HG02938 (cell line): ENCODE measurements at regions not wholly inside any gene's neighbourhood (a gene's known extent, or its start where the extent isn't known, plus 50 kb on each side); places are given as distances from the start of the nearest gene placed in this dataset.
"Not testable (repeated sequence)": the region's sequence is repeated elsewhere in the genome, so short reads cannot be mapped to it uniquely, and the experiment has no call there.

Experiments
- ATAC-seq: cut with Tn5 transposase; IDR thresholded peaks from one replicate; pipeline ENCODE4 v1.9.1; 2021; ENCODE audit warnings: mild to moderate bottlenecking, moderate library complexity; ENCODE audit not compliant: unreplicated experiment

DNA sequence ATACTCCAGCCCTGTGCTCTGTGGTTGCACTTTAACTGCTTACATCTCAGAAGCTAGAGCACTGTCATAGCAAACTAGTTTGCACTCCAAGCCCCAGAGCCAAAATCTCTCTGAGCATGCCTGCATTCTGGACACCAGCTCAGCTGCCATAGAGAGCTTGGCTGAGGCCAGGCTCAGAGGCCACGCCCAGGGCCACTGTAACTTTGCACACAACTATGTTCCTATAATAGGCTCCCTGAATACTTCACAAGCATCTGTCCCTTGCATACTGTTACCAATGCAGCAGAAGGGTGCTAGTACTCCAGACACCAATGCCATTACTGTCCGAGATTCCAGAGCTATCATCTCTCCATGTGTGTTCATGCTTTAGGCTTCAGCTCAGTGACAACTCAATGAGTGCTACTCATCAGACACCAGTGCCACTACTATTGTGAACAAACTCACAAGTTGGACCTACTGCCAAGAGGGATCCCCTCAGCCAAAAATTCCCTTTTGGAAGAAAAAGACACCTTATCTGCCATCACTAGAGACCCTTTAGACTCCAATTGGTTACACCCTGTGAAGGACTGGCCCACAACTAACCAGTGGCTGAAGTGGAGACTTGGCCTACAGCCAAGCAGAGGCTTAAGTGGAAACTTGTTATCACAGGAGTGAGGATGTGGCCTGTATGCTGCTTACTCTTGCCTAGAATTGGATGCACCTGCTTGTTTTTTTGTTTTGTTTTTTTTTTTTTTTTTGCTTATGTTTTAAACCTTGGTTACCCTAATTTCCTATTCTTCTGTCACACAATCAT lies 211.6 kb upstream of the MAGI2 start:
- no peak for ATAC-seq

DNA sequence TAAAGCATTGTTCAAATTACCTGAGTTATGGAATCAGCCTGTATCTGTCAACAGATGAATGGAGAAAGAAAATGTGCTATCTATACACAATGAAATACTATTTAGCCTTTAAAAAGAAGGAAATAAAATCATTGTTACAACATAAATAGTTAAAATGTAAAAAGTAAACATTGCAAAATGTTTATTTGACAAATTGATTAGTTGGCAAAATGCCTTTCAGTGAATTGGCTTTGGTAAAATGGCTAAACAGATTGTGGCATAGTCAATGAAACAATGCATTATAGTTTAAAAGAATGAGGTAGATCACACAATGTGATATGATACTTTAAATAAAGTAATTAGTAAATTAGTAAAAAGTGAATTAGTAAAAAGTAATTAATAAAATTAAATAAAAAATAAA lies 204.8 kb upstream of the MAGI2 start:
- no peak for ATAC-seq

- ATAC-seq, result no peak
Measured at GRCh38 chr7:79653136-79653631, 199.7 kb upstream of the MAGI2 start.

DNA sequence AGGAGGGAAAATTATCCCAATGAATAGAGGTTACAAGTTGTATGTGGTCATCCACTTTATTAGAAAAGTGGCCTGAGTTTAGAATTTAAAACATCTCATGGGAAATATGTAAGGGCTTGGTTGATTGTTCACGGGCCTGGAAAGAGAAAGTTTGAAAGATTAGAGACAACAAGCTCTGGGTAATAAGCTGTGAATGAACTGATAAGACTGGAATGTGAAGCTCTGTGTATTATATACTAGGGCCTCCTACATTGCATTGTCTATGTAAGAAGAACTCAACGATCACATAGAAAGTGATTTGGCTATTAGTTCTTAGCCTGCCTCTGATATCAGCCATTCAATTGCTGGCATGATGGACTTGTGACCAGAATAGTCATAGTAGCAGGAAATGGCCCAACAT lies 199.2 kb upstream of the MAGI2 start:
- no peak for ATAC-seq

DNA sequence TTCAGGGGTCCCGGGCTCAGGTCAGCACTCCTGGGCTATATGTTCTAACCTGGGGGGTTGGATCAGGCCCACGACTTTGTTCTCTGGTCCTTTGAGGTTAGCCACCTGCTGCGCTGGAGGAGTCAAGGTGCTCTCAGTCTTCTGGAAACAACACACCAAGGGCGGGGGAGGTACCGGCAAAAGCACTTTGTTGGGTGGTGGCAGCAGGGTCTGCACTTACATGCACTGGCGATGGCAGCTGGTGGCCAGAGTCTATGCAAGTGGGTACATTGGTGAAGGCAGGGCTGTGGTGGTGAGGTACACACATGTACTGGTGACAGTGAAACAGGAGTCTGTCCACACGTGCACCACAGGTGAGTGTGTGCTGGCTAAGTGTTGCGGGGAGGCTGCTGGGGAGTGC lies 194.2 kb upstream of the MAGI2 start:
- no peak for ATAC-seq

DNA sequence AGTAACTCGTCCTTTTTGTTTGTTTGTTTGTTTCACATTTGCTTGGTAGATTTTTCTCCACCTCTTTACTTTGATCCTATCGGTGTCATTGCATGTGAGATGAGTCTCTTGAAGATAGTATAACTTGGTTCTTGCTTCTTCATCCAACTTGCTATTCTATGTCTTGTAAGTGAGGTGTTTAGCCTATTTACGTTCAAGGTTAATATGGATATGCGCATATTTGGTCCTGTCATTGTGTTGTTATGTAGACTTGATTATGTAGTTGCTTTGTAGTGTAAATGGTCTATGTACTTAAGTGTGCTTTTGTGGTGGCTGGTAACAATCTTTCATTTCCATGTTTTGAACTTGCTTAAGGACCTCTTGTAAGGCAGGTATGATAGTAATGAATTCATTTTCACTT lies 192.8 kb upstream of the MAGI2 start:
- ATAC-seq, result no peak

DNA sequence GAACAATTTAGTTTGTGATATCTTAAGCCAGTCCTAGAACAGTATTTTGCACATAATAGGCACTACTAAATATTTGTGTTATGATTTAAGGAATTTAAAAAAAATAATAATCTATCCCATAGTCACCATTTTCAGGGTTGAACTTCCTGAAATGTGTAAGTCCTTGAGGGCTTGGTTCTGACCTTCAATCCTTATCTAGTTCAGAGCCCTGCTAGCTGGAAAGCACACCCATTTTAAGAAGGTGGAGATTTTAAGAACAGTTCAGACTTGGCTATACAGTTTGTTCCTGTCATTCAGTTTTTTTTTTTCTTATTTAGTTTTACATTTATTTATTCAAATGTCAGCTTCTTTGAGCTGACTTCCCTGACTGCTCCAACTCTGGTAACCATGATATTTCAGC lies 183.4 kb upstream of the MAGI2 start:
- ATAC-seq, result no peak

DNA sequence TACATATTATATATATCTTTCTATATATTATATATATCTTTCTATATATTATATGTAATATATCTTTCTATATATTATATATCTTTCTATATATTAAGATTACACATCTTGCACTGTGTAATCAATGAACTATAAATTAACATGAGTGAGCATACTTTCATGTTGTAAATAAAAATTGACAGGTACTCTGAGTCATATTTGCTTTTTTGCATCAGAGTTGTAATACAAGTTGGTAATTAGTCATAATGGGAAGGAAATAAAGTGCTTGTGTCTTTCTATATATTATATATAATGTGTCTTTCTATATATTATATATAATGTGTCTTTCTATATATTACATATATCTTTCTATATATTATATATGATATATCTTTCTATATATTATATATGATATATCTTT lies 172.5 kb upstream of the MAGI2 start:
- not testable (repeated sequence) for ATAC-seq

DNA sequence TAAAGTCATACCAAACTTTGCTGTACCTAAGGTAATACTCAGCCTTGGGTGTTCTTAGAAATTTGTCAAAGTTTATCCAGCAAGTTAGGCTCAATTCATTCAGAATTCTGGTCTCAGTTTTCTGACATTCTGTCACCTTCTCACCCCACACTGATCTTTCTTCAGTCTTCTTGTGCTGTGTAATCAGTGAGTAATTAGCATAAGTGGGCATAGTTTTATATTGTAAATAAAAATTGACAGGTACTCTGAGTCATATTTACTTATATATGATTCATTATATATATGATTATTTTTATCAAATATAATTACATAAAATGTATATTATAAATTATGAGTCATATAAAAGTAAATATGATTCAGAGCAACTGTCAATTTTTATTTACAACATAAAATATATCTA lies 170.9 kb upstream of the MAGI2 start:
- ATAC-seq, result no peak

- no peak for ATAC-seq
Measured at GRCh38 chr7:79622781-79623180, 169.3 kb upstream of the MAGI2 start.

DNA sequence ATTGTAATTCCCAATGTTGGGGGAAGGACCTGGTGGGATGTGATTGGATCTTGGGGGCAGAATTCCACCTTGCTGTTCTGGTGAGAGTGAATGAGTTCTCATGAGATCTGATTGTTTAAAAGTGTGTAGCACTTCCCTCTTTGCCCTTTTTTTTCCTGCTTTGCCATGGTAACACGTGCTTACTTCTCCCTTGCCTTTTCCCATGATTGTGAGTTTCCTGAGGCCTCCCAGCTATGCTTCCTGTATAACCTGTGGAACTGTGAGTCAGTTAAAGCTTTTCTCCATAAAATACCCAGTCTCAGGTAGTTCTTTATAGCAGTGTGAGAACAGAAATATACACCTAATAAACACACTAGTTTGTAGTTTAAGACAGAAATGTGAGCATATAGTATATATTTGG lies 166.8 kb upstream of the MAGI2 start:
- ATAC-seq, result no peak

DNA sequence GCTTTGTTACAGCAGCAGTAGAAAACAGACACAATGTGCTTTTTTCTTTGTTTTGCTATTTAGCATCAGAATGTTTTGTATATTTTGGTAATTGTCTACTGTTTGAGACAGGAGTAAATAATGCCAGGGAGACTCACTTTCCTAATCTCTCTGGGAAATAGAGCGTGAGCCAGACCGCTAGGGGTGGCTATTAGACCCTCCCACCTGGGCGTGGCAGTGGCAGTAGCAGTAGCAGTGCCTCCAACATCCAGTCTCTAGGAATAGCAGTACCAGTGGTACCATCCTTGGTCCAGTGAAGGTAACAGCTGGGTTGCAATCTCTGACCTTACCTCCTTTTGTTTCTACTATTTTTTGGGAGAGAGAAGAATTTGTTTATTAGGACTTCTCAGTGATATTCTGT lies 165.7 kb upstream of the MAGI2 start:
- ATAC-seq, result no peak

DNA sequence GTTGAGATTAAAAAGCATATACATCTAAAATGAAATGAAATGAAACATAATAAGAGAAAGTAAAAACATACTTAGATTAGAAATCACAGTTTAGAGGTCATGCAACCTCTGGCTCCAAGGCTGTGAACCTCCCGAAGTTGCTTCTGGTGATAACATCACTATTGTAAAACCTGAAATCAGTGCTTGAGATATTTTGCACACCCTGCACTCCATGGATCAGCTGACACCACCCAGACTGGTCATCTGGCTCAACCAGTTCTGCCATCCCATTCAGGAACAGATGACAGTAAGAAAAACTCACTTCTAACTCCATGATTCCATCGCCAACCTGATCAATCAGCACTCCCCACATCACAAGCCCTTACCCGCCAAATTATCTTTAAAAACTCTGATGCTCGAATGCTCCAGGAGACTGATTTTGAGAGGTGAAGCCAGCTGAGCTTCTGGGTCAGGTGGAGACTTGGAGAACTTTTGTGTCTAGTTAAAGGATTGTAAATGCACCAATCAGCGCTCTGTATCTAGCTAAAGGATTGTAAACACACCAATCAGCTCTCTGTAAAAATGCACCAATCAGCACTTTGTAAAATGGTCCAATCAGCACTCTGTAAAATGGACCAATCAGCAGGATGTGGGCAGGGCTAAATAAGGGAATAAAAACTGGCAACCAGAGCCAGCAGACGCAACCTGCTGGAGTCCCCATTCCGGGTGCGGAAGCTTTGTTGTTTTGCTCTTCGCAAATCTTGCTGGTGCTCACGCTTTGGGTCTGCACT lies 162.6 kb upstream of the MAGI2 start:
- ATAC-seq, result no peak

- ATAC-seq, result no peak
Measured at GRCh38 chr7:79615466-79615865, 162.0 kb upstream of the MAGI2 start.

- no peak for ATAC-seq
Measured at GRCh38 chr7:79612903-79613302, 159.4 kb upstream of the MAGI2 start.

DNA sequence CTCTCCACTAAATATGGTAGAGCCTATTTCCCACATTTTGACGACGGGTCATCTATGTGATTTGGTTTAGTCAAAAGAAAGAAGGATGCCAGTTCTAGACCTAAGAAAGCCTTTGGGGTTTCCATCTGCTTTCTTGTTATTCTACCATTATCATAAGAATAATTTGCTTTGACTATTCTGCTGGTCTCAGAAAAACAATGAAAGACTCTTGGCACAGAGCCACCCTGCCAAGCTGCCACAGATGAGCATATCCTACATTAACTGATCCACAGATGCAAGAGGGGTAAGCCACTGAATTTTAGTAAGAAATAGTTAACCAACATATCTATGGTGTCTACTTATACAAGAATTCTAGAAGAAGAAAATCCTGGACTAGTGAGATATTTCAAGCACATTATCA lies 158.6 kb upstream of the MAGI2 start:
- ATAC-seq, result no peak

DNA sequence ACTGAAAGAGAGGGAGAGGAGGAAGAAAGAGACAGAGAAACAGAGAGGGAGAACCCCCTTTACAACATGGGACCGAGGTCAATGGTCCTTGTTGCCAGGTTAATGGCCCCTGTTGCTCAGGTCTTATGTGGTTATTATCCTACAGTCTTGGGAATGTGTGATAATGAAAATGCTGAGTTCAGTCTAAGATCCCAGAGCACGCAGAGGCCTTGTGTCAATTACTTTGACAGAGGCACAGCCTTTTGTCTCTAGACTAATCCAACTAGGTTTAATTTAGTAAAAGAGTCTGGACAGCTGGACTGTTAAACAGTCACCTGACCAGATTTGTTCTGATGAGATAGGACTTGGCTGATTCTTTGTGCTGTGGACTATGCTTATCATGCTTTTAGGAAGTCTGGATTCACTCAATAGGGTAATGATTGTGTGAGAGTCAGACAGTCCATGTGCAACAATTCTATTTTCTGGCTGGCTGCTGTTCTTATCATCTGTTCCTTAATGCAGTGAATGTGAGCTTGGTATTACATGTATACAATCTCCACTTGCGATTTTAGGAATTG lies 157.4 kb upstream of the MAGI2 start:
- ATAC-seq, result no peak

DNA sequence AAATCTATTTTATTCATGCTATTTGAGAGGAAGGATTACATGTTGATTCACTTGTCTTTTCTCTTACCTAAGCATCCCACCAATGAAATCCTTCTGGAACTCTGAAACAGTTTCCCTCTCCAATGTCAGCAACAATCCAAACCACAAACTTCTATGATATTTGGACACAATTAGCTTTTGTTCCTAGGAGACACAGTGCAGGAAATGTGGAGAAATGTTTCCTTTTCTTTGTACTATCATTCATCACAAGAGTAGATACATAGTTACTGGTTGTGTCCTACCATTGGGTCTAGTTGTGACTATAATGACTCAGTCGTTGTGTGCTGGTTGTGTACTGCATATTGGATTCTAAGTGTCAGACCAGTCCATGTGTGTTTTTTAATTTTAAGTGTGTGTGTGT lies 156.8 kb upstream of the MAGI2 start:
- no peak for ATAC-seq

DNA sequence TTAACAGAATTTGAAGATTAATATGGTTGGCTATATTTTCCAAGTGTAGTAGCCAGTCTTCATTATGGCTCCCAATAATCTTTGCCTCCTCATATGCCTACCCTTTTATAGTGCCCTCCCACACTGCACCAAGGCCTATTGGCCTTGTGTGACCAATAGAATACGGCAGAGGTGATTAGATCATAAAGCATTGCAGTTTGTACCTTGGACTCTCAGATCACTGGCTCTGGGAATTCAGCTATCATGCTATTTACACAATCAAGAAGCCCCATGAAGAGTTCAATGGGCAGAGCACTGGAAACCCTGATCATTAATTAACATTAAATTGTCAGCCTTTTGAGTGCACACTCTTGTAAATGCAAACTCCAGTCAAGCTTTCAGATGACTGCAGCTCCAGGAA lies 154.5 kb upstream of the MAGI2 start:
- no peak for ATAC-seq

DNA sequence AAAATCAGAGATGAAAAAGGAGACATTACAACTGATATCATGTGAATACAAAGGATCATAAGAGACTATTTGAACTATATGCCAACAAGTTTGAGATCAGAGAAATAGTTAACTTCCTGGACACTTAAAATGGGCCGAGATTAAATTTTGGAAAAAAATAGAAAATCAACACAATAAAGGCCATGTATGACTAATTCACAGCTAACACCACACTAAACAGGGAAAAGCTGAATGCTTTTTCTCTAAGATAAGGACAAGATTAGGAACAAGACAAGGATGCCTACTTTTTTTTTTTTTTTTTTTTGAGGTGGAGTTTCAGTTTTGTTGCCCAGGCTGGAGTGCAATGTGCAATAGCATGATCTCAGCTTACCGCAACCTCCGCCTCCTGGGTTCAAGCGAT lies 151.4 kb upstream of the MAGI2 start:
- ATAC-seq, result no peak

- no peak for ATAC-seq
Measured at GRCh38 chr7:79598351-79598750, 144.9 kb upstream of the MAGI2 start.

DNA sequence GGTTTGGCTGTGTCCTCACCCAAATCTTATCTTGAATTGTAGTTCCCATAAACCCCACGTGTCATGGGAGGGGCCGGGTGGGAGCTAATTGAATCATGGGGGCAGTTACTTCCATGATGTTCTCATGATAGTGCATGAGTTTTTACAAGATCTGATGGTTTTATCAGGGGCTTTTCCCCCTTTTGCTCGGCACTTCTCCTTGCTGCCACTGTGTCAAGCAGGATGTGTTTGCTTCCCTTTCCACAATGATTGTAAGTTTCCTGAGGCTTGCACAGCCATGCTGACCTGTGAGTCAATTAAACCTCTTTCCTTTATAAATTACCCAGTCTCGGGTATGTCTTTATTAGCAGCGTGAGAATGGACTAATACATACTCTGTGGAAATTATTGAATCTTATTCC lies 141.2 kb upstream of the MAGI2 start:
- ATAC-seq, result not testable (repeated sequence)
